NB4 (cell line): ENCODE measurements at regions not wholly inside any gene's neighbourhood (a gene's known extent, or its start where the extent isn't known, plus 50 kb on each side); places are given as distances from the start of the nearest gene placed in this dataset.

Experiments
- MAX ChIP-seq: IDR thresholded peaks from 2 replicates; pipeline ENCODE4 v1.6.1; 2011; ENCODE audit warnings: low read depth, low read length
- POLR2A ChIP-seq: IDR thresholded peaks from 2 replicates; pipeline ENCODE4 v1.6.1; 2011; ENCODE audit warnings: mild to moderate bottlenecking; ENCODE audit not compliant: insufficient read length; ENCODE audit errors: extremely low read depth

- TF ChIP-seq MAX (no peak), POLR2A (no peak)
These were observed 316.4 kb downstream of the RND3 start for GRCh38 chr2:150171065-150171548.
